ENCODE measurements at regions not wholly inside any gene's neighbourhood (a gene's known extent, or its start where the extent isn't known, plus 50 kb on each side); places are given as distances from the start of the nearest gene placed in this dataset.

- no peak overlapping the region for H3K4me3 ChIP-seq
- WGBS, 5 donors, result 45 to 58% (median 54%) methylated on average over 2 of the region's 2 CpGs
- no peaks in the 10 kb centered on the region for H3K9me3 ChIP-seq
- H3K27ac ChIP-seq, result peak overlapping the region in 5 of 8 donors; percentile 73 to 81 (median 76)
- intact Hi-C loops (cut with DNase I; ENCODE audit: low total_unique reads), result no loop called here
- peaks cover 21 to 53% (median 33%) of the 10 kb centered on the region in 6 donors for H3K4me1 ChIP-seq
- DNase-seq, result no peak
- TF ChIP-seq POLR2AphosphoS5 (IDR thresholded peaks at IDR 0.05) (no peak), CTCF (IDR thresholded peaks at IDR 0.05 in 8 of 11, conservative IDR thresholded peaks at IDR 0.05 in 3 of 11) (no peak), POLR2A (IDR thresholded peaks at IDR 0.05) (no peak)
- H3K27me3 ChIP-seq (replicated peaks in 1 of 7), result no peaks in the 10 kb centered on the region
- H3K36me3 ChIP-seq, result no peaks in the 10 kb centered on the region
Observed at GRCh38 chr4:81605271-81605670, 133.6 kb upstream of the RASGEF1B start.

- intact Hi-C loops (cut with DNase I; ENCODE audit: low total_unique reads), result no loop called here
- 87 to 98% (median 93%) methylated on average over 3 of the region's 3 CpGs for WGBS, 5 donors
- H3K36me3 ChIP-seq, result no peaks in the 10 kb centered on the region
- no peaks in the 10 kb centered on the region for H3K9me3 ChIP-seq
- peaks cover 21 to 50% (median 33%) of the 10 kb centered on the region in 6 donors for H3K4me1 ChIP-seq
- TF ChIP-seq CTCF (IDR thresholded peaks at IDR 0.05 in 8 of 11, conservative IDR thresholded peaks at IDR 0.05 in 3 of 11) (no peak), POLR2AphosphoS5 (IDR thresholded peaks at IDR 0.05) (no peak), POLR2A (IDR thresholded peaks at IDR 0.05) (no peak)
- H3K27ac ChIP-seq, result peak overlapping the region in 4 of 8 donors; percentile 73 to 81 (median 74)
- H3K27me3 ChIP-seq (replicated peaks in 1 of 7), result no peaks in the 10 kb centered on the region
- H3K4me3 ChIP-seq, result no peak overlapping the region
- DNase-seq, result no peak
Observed at GRCh38 chr4:81604683-81605218, 133.0 kb upstream of the RASGEF1B start.

GRCh38 chr4:81602854-81603253 is 131.1 kb upstream of the RASGEF1B start:
- H3K27ac ChIP-seq, result no peak overlapping the region
- H3K9me3 ChIP-seq, result peaks cover 0 to 7% (median 2%) of the 10 kb centered on the region in 8 donors
- TF ChIP-seq POLR2AphosphoS5 (IDR thresholded peaks at IDR 0.05), result no peak
- peaks cover 20 to 34% (median 30%) of the 10 kb centered on the region in 6 donors for H3K4me1 ChIP-seq
- DNase-seq, result no peak
- no peaks in the 10 kb centered on the region for H3K36me3 ChIP-seq
- intact Hi-C loops (cut with DNase I; ENCODE audit: low total_unique reads), result no loop called here
- H3K4me3 ChIP-seq, result no peak overlapping the region
- H3K27me3 ChIP-seq (replicated peaks in 1 of 7), result no peaks in the 10 kb centered on the region

- no peak for DNase-seq
- H3K9me3 ChIP-seq, result peaks cover 0 to 10% (median 2%) of the 10 kb centered on the region in 8 donors
- no peak overlapping the region for H3K4me3 ChIP-seq
- intact Hi-C loops (cut with DNase I; ENCODE audit: low total_unique reads), result no loop called here
- H3K4me1 ChIP-seq, result peaks cover 7 to 18% (median 16%) of the 10 kb centered on the region in 6 donors
- no peak for TF ChIP-seq POLR2A (IDR thresholded peaks at IDR 0.05)
- TF ChIP-seq CTCF (IDR thresholded peaks at IDR 0.05 in 8 of 11, conservative IDR thresholded peaks at IDR 0.05 in 3 of 11), result no peak
- no peak for TF ChIP-seq POLR2AphosphoS5 (IDR thresholded peaks at IDR 0.05)
- H3K27me3 ChIP-seq (replicated peaks in 1 of 7), result no peaks in the 10 kb centered on the region
- 80 to 100% (median 93%) methylated on average over 1 of the region's 1 CpG for WGBS, 5 donors
- no peak overlapping the region for H3K27ac ChIP-seq
- H3K36me3 ChIP-seq, result no peaks in the 10 kb centered on the region
Observed at GRCh38 chr4:81601358-81601694, 129.6 kb upstream of the RASGEF1B start.

Data from spleen (tissue), 11 donors.